Osteocyte (in vitro differentiated cells): ENCODE measurements at regions not wholly inside any gene's neighbourhood (a gene's known extent, or its start where the extent isn't known, plus 50 kb on each side); places are given as distances from the start of the nearest gene placed in this dataset.

ENCODE experiments used
- DNase-seq: peaks from one replicate; pipeline ENCODE4 v3.0.0; 2021; ENCODE audit warnings: mixed read lengths; ENCODE audit not compliant: unreplicated experiment; ENCODE audit errors: extremely low spot score
- H3K27ac Mint-ChIP-seq: one replicate; pipeline ENCODE4 v1.8.0; 2021; ENCODE audit warnings: mild to moderate bottlenecking, mixed read lengths; ENCODE audit not compliant: unreplicated experiment
- H3K27me3 Mint-ChIP-seq: one replicate; pipeline ENCODE4 v1.8.0; 2021; ENCODE audit warnings: mixed read lengths; ENCODE audit not compliant: unreplicated experiment
- H3K36me3 Mint-ChIP-seq: one replicate; pipeline ENCODE4 v1.8.0; 2021; ENCODE audit warnings: mixed read lengths; ENCODE audit not compliant: unreplicated experiment
- H3K4me1 Mint-ChIP-seq: one replicate; pipeline ENCODE4 v1.8.0; 2021; ENCODE audit warnings: mixed read lengths; ENCODE audit not compliant: unreplicated experiment
- H3K4me3 Mint-ChIP-seq: one replicate; pipeline ENCODE4 v1.8.0; 2021; ENCODE audit warnings: mild to moderate bottlenecking, moderate library complexity, mixed read lengths; ENCODE audit not compliant: unreplicated experiment
- H3K9me3 Mint-ChIP-seq: one replicate; pipeline ENCODE4 v1.8.0; 2021; ENCODE audit warnings: mixed read lengths; ENCODE audit not compliant: unreplicated experiment
- CTCF ChIP-seq: fragments of 200-600 bp; sonication (generic); IDR thresholded peaks from 2 replicates; pipeline ENCODE4 v1.5.0; 2021; ENCODE audit warnings: antibody characterized with exemption, mild to moderate bottlenecking, moderate library complexity

GRCh38 chr6:168863467-168863866, 390.2 kb downstream of the THBS2 start:
- Mint-ChIP-seq H3K4me3 (no peak overlapping the region), H3K27ac (no peak overlapping the region), H3K9me3 (no peaks in the 10 kb centered on the region), H3K4me1 (no peaks in the 10 kb centered on the region), H3K27me3 (peaks cover 43% of the 10 kb centered on the region), H3K36me3 (no peaks in the 10 kb centered on the region)
- TF ChIP-seq CTCF, result no peak
- DNase-seq, result no peak

- peaks cover 43% of the 10 kb centered on the region for H3K27me3 Mint-ChIP-seq
- no peaks in the 10 kb centered on the region for H3K36me3 Mint-ChIP-seq
- H3K4me3 Mint-ChIP-seq, result no peak overlapping the region
- no peaks in the 10 kb centered on the region for H3K4me1 Mint-ChIP-seq
- no peak for DNase-seq
- no peak for TF ChIP-seq CTCF
- H3K27ac Mint-ChIP-seq, result no peak overlapping the region
- H3K9me3 Mint-ChIP-seq, result no peaks in the 10 kb centered on the region
Measured at GRCh38 chr6:168862346-168862980, 391.2 kb downstream of the THBS2 start.

GRCh38 chr6:168860987-168861386, 392.7 kb downstream of the THBS2 start:
- Mint-ChIP-seq H3K27me3 (peaks cover 43% of the 10 kb centered on the region), H3K9me3 (no peaks in the 10 kb centered on the region), H3K4me3 (no peak overlapping the region), H3K36me3 (no peaks in the 10 kb centered on the region), H3K27ac (no peak overlapping the region), H3K4me1 (no peaks in the 10 kb centered on the region)
- no peak for DNase-seq
- no peak for TF ChIP-seq CTCF

- no peaks in the 10 kb centered on the region for H3K36me3 Mint-ChIP-seq
- peaks cover 37% of the 10 kb centered on the region for H3K27me3 Mint-ChIP-seq
- H3K4me1 Mint-ChIP-seq, result no peaks in the 10 kb centered on the region
- no peaks in the 10 kb centered on the region for H3K9me3 Mint-ChIP-seq
- no peak overlapping the region for H3K27ac Mint-ChIP-seq
- H3K4me3 Mint-ChIP-seq, result no peak overlapping the region
- DNase-seq, result no peak
- TF ChIP-seq CTCF, result no peak
Measured at GRCh38 chr6:168860341-168860740, 393.3 kb downstream of the THBS2 start.

GRCh38 chr6:168858926-168859325, 394.7 kb downstream of the THBS2 start:
- Mint-ChIP-seq H3K36me3 (no peaks in the 10 kb centered on the region), H3K27ac (no peak overlapping the region), H3K4me1 (no peaks in the 10 kb centered on the region), H3K9me3 (no peaks in the 10 kb centered on the region), H3K27me3 (peaks cover 25% of the 10 kb centered on the region), H3K4me3 (no peak overlapping the region)
- TF ChIP-seq CTCF, result no peak
- no peak for DNase-seq
